ENCODE measurements at regions not wholly inside any gene's neighbourhood (a gene's known extent, or its start where the extent isn't known, plus 50 kb on each side); places are given as distances from the start of the nearest gene placed in this dataset.

DNA sequence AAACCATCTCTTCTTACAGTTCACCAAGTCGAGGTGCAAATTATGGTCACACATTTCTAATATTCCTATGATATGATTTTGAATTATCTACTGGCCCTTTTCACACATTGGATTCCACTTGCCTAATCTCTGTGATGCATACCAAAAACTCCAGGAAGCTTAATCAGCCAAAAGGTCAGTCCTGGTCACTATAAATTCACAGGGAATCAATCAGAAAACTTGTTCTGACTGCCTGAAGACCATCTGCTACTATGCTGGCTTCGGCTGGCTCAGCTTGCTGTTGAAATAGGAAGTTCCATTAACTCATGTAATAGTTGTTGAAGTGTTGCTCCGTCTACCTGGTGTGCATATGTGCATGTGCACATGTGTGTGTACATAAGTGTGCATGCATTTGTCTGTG is 142.8 kb upstream of the FLRT2 start:
- TF ChIP-seq, protein P1, sequence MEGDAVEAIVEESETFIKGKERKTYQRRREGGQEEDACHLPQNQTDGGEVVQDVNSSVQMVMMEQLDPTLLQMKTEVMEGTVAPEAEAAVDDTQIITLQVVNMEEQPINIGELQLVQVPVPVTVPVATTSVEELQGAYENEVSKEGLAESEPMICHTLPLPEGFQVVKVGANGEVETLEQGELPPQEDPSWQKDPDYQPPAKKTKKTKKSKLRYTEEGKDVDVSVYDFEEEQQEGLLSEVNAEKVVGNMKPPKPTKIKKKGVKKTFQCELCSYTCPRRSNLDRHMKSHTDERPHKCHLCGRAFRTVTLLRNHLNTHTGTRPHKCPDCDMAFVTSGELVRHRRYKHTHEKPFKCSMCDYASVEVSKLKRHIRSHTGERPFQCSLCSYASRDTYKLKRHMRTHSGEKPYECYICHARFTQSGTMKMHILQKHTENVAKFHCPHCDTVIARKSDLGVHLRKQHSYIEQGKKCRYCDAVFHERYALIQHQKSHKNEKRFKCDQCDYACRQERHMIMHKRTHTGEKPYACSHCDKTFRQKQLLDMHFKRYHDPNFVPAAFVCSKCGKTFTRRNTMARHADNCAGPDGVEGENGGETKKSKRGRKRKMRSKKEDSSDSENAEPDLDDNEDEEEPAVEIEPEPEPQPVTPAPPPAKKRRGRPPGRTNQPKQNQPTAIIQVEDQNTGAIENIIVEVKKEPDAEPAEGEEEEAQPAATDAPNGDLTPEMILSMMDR (conservative IDR thresholded peaks at IDR 0.05; ENCODE audit: low read length): no peak
- no peak for TF ChIP-seq EZH2phosphoT487 (IDR thresholded peaks at IDR 0.05; ENCODE audit: borderline replicate concordance, low read depth, low read length)

Data from OCI-LY7 (cell line).